Muscle layer of duodenum (tissue), 2 donors: ENCODE measurements at regions not wholly inside any gene's neighbourhood (a gene's known extent, or its start where the extent isn't known, plus 50 kb on each side); places are given as distances from the start of the nearest gene placed in this dataset.
"Not testable (repeated sequence)": the region's sequence is repeated elsewhere in the genome, so short reads cannot be mapped to it uniquely, and the experiment has no call there.

ENCODE experiments used
- H3K27ac ChIP-seq: one replicate; pipeline ENCODE4 v1.7.0; 2013; ENCODE audit warnings: mild to moderate bottlenecking, low read length
- H3K27me3 ChIP-seq: one replicate; pipeline ENCODE4 v1.7.0; 2013; ENCODE audit warnings: low read depth, mild to moderate bottlenecking, control low read depth, low read length
- H3K36me3 ChIP-seq, 2 donors: one replicate each; pipeline ENCODE4 v1.7.0; 2013; ENCODE audit warnings: low read length in 2 of 2, control low read depth in 1 of 2, mild to moderate bottlenecking in 1 of 2; ENCODE audit not compliant: insufficient read depth in 2 of 2, control insufficient read depth in 1 of 2
- H3K4me1 ChIP-seq, 2 donors: one replicate each; pipeline ENCODE4 v1.7.0; 2013; ENCODE audit warnings: low read length in 2 of 2, mild to moderate bottlenecking in 2 of 2, control low read depth in 1 of 2, moderate library complexity in 1 of 2; ENCODE audit not compliant: insufficient read depth in 2 of 2, control insufficient read depth in 1 of 2
- H3K4me3 ChIP-seq, 2 donors: one replicate each; pipeline ENCODE4 v1.7.0; 2013; ENCODE audit warnings: low read length in 2 of 2, low read depth in 1 of 2, mild to moderate bottlenecking in 1 of 2
- H3K9me3 ChIP-seq, 2 donors: one replicate each; pipeline ENCODE4 v1.7.0; 2013; ENCODE audit warnings: low read length in 2 of 2, control low read depth in 1 of 2, mild to moderate bottlenecking in 1 of 2; ENCODE audit not compliant: control insufficient read depth in 1 of 2
- donor health status: healthy.

GRCh38 chr16:88167798-88168556 is 214.8 kb upstream of the ZNF469 start:
- not testable (repeated sequence) for H3K27ac ChIP-seq, H3K9me3 ChIP-seq, H3K36me3 ChIP-seq, H3K4me3 ChIP-seq, H3K27me3 ChIP-seq
- H3K4me1 ChIP-seq = peaks cover 0 to 12% of the 10 kb centered on the region in 2 donors

GRCh38 chr16:88168557-88168949 is 214.2 kb upstream of the ZNF469 start:
- H3K9me3 ChIP-seq, H3K4me3 ChIP-seq, H3K27ac ChIP-seq, H3K27me3 ChIP-seq, H3K36me3 ChIP-seq: not testable (repeated sequence)
- peaks cover 0 to 12% of the 10 kb centered on the region in 2 donors for H3K4me1 ChIP-seq

GRCh38 chr16:88169136-88169830 is 213.5 kb upstream of the ZNF469 start:
- not testable (repeated sequence) for H3K9me3 ChIP-seq, H3K4me3 ChIP-seq, H3K27me3 ChIP-seq, H3K36me3 ChIP-seq, H3K27ac ChIP-seq
- peaks cover 0 to 12% of the 10 kb centered on the region in 2 donors for H3K4me1 ChIP-seq

GRCh38 chr16:88169831-88170165 is 213.0 kb upstream of the ZNF469 start:
- H3K27me3 ChIP-seq, H3K4me3 ChIP-seq, H3K36me3 ChIP-seq, H3K9me3 ChIP-seq, H3K27ac ChIP-seq: not testable (repeated sequence)
- peaks cover 0 to 12% of the 10 kb centered on the region in 2 donors for H3K4me1 ChIP-seq

- no peak overlapping the region for H3K4me3 ChIP-seq
- H3K36me3 ChIP-seq = no peaks in the 10 kb centered on the region
- H3K27me3 ChIP-seq = no peaks in the 10 kb centered on the region
- H3K27ac ChIP-seq = no peak overlapping the region
- no peaks in the 10 kb centered on the region for H3K9me3 ChIP-seq
- H3K4me1 ChIP-seq = peaks cover 0 to 9% of the 10 kb centered on the region in 2 donors
Observed at GRCh38 chr16:88170528-88170991, 212.2 kb upstream of the ZNF469 start.

- not testable (repeated sequence) for H3K9me3 ChIP-seq, H3K27me3 ChIP-seq, H3K36me3 ChIP-seq, H3K4me1 ChIP-seq, H3K27ac ChIP-seq, H3K4me3 ChIP-seq
Observed at GRCh38 chr16:88171126-88171525, 211.6 kb upstream of the ZNF469 start.

GRCh38 chr16:88176184-88176583 is 206.6 kb upstream of the ZNF469 start:
- not testable (repeated sequence) for H3K36me3 ChIP-seq

GRCh38 chr16:88176591-88177180 is 206.1 kb upstream of the ZNF469 start:
- H3K27ac ChIP-seq = not testable (repeated sequence)

More at GRCh38 chr16:88176184-88176583, 206.6 kb upstream of the ZNF469 start:
- not testable (repeated sequence) for H3K9me3 ChIP-seq, H3K27me3 ChIP-seq, H3K4me1 ChIP-seq, H3K27ac ChIP-seq, H3K4me3 ChIP-seq

GRCh38 chr16:88178251-88178650 is 204.5 kb upstream of the ZNF469 start:
- H3K27ac ChIP-seq, H3K36me3 ChIP-seq, H3K4me1 ChIP-seq, H3K4me3 ChIP-seq, H3K27me3 ChIP-seq, H3K9me3 ChIP-seq: not testable (repeated sequence)

More at GRCh38 chr16:88176591-88177180, 206.1 kb upstream of the ZNF469 start:
- not testable (repeated sequence) for H3K36me3 ChIP-seq, H3K4me3 ChIP-seq, H3K9me3 ChIP-seq, H3K27me3 ChIP-seq, H3K4me1 ChIP-seq

GRCh38 chr16:88178896-88179295 is 203.9 kb upstream of the ZNF469 start:
- not testable (repeated sequence) for H3K27me3 ChIP-seq, H3K4me1 ChIP-seq, H3K27ac ChIP-seq, H3K36me3 ChIP-seq, H3K9me3 ChIP-seq, H3K4me3 ChIP-seq

- not testable (repeated sequence) for H3K9me3 ChIP-seq, H3K27me3 ChIP-seq, H3K27ac ChIP-seq, H3K4me3 ChIP-seq, H3K4me1 ChIP-seq, H3K36me3 ChIP-seq
Observed at GRCh38 chr16:88182967-88183881, 199.5 kb upstream of the ZNF469 start.
